ENCODE measurements at regions not wholly inside any gene's neighbourhood (a gene's known extent, or its start where the extent isn't known, plus 50 kb on each side); places are given as distances from the start of the nearest gene placed in this dataset.
"Not testable (repeated sequence)": the region's sequence is repeated elsewhere in the genome, so short reads cannot be mapped to it uniquely, and the experiment has no call there.

DNA sequence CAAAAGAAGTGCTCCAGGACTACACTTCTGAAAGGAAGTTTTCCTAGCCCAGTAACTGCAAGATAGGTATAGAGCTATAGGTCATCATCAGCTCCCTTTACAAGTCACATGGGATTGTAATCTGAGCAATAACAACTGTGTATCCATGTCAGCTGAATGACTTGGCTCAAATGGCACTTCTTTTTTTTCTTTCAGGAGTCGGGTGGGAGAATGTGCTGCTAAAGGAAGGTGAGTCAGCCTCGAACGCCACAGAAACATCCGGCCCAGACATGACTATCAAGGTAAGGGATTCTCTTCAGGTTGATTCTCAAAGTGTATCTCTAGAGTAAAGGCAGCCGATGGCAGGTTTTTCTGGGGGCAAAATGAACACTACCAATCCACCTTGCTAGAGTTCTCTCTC, 192.2 kb downstream of the C9orf152 start:
- no peaks in the 10 kb centered on the region for H3K27me3 ChIP-seq (ENCODE audit: control insufficient read depth in 1 of 2, insufficient read depth in 2 of 2, low read length in 2 of 2)
- no peak overlapping the region for H3K4me3 ChIP-seq (ENCODE audit: low read depth in 1 of 2, low read length in 2 of 2)
- H3K9ac ChIP-seq (ENCODE audit: low read length), result no peak overlapping the region
- no peaks in the 10 kb centered on the region for H3K4me1 ChIP-seq (ENCODE audit: insufficient read depth, low read length)
- no peak overlapping the region for H3K27ac ChIP-seq (ENCODE audit: low read depth, low read length)
- H3K36me3 ChIP-seq (ENCODE audit: insufficient read depth, low read length), result no peaks in the 10 kb centered on the region
- no peaks in the 10 kb centered on the region for H3K9me3 ChIP-seq (ENCODE audit: low read length)

DNA sequence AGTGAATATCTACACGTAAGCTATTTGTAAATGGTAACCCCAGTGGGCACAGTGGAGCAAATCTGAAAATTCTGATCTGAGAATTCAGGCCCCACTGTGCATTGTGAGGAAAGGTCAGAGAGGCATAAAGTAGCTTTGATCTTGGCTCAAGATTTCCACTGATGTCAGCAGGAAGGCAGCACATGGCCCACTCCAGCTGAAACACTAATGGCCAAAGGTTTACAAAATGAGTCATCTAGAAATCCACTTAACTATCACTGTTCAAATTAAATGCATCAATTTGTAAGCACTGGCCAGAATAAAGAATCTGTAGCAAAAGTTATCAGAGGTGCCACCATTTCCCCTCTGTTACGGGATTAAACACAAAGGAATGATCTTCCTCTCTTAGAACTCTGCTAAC, 191.6 kb downstream of the C9orf152 start:
- Histone ChIP-seq H3K27ac (ENCODE audit: low read depth, low read length) (no peak overlapping the region), H3K9ac (ENCODE audit: low read length) (no peak overlapping the region), H3K9me3 (ENCODE audit: low read length) (no peaks in the 10 kb centered on the region), H3K27me3 (ENCODE audit: control insufficient read depth in 1 of 2, insufficient read depth in 2 of 2, low read length in 2 of 2) (no peaks in the 10 kb centered on the region), H3K36me3 (ENCODE audit: insufficient read depth, low read length) (no peaks in the 10 kb centered on the region), H3K4me3 (ENCODE audit: low read depth in 1 of 2, low read length in 2 of 2) (no peak overlapping the region), H3K4me1 (ENCODE audit: insufficient read depth, low read length) (no peaks in the 10 kb centered on the region)

DNA sequence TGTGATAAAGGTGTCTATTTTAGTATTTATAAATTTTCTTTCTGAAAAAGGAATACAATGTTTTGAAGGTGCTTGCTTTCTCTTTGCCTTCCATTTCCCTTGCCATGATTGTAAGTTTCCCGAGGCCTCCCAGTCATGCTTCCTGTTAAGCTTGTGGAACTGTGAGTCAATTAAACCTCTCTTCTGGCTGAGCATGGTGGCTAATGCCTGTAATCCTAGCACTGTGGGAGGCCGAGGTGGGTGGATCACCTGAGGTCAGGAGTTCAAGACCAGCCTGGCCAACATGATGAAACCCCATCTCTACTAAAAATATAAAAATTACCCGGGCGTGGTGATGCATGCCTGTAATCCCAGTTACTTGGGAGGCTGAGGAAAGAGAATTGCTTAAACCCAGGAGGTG, 187.7 kb downstream of the C9orf152 start:
- H3K36me3 ChIP-seq (ENCODE audit: insufficient read depth, low read length); H3K9me3 ChIP-seq (ENCODE audit: low read length); H3K27ac ChIP-seq (ENCODE audit: low read depth, low read length): not testable (repeated sequence)

DNA sequence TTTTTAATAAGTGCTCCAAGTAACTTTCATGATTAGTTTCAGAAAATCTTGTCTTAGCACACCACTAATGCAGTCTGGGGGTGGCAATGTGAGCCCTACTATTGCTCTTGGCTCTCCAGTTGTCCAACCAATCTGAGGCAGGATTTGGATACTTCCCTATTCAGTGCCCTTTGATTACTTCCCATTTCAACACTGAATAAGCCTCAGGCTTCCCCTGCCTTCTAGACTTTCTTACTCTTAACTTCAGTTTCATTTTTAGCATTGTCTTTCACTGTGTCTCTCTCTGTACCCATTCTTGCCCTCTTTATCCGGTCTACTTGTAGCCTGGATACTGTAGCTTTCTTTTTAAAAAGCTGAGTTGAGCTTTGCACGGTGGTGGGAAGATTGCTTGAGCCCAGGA, 186.1 kb downstream of the C9orf152 start:
- Histone ChIP-seq H3K27ac (ENCODE audit: low read depth, low read length) (no peak overlapping the region), H3K9me3 (ENCODE audit: low read length) (no peaks in the 10 kb centered on the region), H3K9ac (ENCODE audit: low read length) (no peak overlapping the region), H3K36me3 (ENCODE audit: insufficient read depth, low read length) (no peaks in the 10 kb centered on the region), H3K27me3 (ENCODE audit: control insufficient read depth in 1 of 2, insufficient read depth in 2 of 2, low read length in 2 of 2) (no peaks in the 10 kb centered on the region), H3K4me3 (ENCODE audit: low read depth in 1 of 2, low read length in 2 of 2) (no peak overlapping the region), H3K4me1 (ENCODE audit: insufficient read depth, low read length) (no peaks in the 10 kb centered on the region)

More for the DNA sequence above, 187.7 kb downstream of the C9orf152 start:
- not testable (repeated sequence) for H3K4me3 ChIP-seq (ENCODE audit: low read depth in 1 of 2, low read length in 2 of 2); H3K27me3 ChIP-seq (ENCODE audit: control insufficient read depth in 1 of 2, insufficient read depth in 2 of 2, low read length in 2 of 2); H3K4me1 ChIP-seq (ENCODE audit: insufficient read depth, low read length); H3K9ac ChIP-seq (ENCODE audit: low read length)

DNA sequence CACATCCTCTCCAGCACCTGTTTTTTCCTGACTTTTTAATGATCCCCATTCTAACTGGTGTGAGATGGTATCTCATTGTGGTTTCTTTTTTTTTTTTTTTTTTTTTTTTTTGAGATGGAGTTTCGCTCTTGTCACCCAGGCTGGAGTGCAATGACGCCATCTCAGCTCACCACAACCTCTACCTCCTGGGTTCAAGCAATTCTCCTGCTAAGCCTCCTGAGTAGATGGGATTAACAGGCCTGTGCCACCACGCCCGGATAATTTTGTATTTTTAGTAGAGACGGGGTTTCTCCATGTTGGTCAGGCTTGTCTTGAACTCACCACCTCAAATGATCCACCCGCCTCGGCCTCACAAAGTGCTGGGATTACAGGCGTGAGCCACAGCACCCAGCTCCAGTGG, 184.7 kb downstream of the C9orf152 start:
- not testable (repeated sequence) for H3K4me1 ChIP-seq (ENCODE audit: insufficient read depth, low read length); H3K9ac ChIP-seq (ENCODE audit: low read length); H3K36me3 ChIP-seq (ENCODE audit: insufficient read depth, low read length); H3K4me3 ChIP-seq (ENCODE audit: low read depth in 1 of 2, low read length in 2 of 2); H3K27ac ChIP-seq (ENCODE audit: low read depth, low read length); H3K27me3 ChIP-seq (ENCODE audit: control insufficient read depth in 1 of 2, insufficient read depth in 2 of 2, low read length in 2 of 2); H3K9me3 ChIP-seq (ENCODE audit: low read length)

DNA sequence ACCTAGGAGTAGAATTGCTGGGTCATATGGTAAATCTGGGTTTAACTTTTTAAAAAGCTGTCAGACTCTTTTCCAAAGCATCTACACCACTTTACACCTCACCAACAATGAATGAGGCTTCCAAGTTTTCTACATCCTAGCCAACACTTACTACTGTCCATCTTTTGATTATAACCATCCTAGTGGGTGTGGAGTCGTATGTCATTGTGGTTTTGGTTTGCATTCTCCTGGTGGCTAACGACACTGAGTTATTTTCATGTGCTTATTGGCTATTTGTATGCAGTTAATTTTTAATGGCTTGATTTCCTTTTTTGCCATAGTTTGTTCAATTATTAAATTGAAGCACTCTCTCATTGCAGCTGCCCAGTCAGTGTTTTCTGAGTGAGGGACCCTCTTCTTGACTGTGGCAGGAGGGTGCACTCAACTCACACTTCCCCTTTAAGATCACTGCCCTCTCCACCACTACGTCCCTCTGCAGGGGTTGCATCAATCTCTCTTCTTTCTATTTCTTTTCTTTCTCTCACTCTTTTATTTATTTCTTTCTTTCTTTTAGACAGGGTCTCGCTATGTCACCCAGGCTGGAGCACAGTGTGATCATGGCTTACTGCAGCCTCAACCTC, 182.3 kb downstream of the C9orf152 start:
- H3K9ac ChIP-seq (ENCODE audit: low read length), result no peak overlapping the region
- peaks cover 5% of the 10 kb centered on the region for H3K4me1 ChIP-seq (ENCODE audit: insufficient read depth, low read length)
- H3K27me3 ChIP-seq (ENCODE audit: control insufficient read depth in 1 of 2, insufficient read depth in 2 of 2, low read length in 2 of 2), result no peaks in the 10 kb centered on the region
- H3K4me3 ChIP-seq (ENCODE audit: low read depth in 1 of 2, low read length in 2 of 2), result no peak overlapping the region
- H3K9me3 ChIP-seq (ENCODE audit: low read length), result no peaks in the 10 kb centered on the region
- H3K27ac ChIP-seq (ENCODE audit: low read depth, low read length), result no peak overlapping the region
- no peaks in the 10 kb centered on the region for H3K36me3 ChIP-seq (ENCODE audit: insufficient read depth, low read length)

DNA sequence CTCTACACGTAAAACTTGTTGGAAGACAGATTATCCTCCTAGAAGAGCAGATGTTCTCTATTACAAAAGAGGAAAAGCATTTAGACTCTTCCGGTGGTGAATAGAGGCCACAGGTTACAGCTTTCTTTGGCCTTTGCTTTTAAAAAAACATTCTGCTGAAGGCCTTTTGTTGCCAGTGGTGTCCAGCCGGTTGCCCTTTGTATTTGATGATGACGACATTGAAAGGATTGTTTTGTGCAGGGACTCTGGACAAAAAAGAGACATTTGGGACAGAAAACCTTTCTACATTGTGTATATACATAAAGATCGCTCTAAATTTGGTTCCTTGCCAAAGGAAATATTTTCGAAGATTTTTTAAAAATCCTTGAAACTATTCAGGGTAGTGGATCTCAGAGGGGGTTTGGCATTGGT, 180.3 kb downstream of the C9orf152 start:
- no peaks in the 10 kb centered on the region for H3K36me3 ChIP-seq (ENCODE audit: insufficient read depth, low read length)
- no peaks in the 10 kb centered on the region for H3K9me3 ChIP-seq (ENCODE audit: low read length)
- H3K9ac ChIP-seq (ENCODE audit: low read length), result no peak overlapping the region
- H3K27ac ChIP-seq (ENCODE audit: low read depth, low read length), result no peak overlapping the region
- H3K4me3 ChIP-seq (ENCODE audit: low read depth in 1 of 2, low read length in 2 of 2), result no peak overlapping the region
- no peaks in the 10 kb centered on the region for H3K27me3 ChIP-seq (ENCODE audit: control insufficient read depth in 1 of 2, insufficient read depth in 2 of 2, low read length in 2 of 2)
- peaks cover 5% of the 10 kb centered on the region for H3K4me1 ChIP-seq (ENCODE audit: insufficient read depth, low read length)

DNA sequence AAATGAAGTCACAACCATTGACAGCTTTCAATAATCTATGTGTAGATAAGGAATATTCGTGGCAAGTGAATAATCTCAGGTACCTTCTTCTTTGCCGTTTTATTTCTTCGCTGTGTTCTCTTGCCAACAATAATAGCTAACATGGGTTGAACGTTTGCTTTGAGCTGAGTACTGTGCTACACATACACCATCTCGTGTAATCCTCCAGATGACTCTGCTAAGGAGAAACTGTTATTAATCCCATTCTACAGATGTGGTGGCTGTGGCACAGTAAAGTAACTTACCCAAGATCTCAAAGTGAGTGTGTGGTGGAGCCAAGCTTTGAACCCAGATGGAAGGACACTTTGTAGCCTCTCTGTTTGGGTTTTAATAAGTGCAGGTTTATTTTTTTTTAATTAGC, 179.7 kb downstream of the C9orf152 start:
- no peak overlapping the region for H3K9ac ChIP-seq (ENCODE audit: low read length)
- H3K4me3 ChIP-seq (ENCODE audit: low read depth in 1 of 2, low read length in 2 of 2), result no peak overlapping the region
- no peaks in the 10 kb centered on the region for H3K9me3 ChIP-seq (ENCODE audit: low read length)
- H3K4me1 ChIP-seq (ENCODE audit: insufficient read depth, low read length), result peaks cover 5% of the 10 kb centered on the region
- no peak overlapping the region for H3K27ac ChIP-seq (ENCODE audit: low read depth, low read length)
- H3K36me3 ChIP-seq (ENCODE audit: insufficient read depth, low read length), result no peaks in the 10 kb centered on the region
- no peaks in the 10 kb centered on the region for H3K27me3 ChIP-seq (ENCODE audit: control insufficient read depth in 1 of 2, insufficient read depth in 2 of 2, low read length in 2 of 2)

DNA sequence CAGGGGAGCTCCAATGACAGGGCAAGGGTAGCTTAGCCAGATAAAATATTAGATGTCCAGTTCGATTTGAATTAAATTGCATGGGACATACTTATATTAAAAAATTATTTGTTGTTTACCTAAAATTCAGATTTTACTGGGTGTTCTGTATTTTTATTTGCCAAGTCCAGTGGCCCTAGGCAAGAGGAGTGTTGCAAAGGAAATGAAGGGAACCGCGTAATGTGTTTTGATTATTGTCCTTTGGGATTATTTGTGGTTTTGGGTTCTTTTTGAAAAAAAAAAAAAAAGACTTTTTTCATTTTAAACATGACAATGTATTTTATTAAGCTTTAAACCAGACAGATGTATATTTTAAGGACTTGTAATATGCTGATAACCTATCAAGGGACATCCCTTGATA, 179.3 kb downstream of the C9orf152 start:
- Histone ChIP-seq H3K9me3 (ENCODE audit: low read length) (no peaks in the 10 kb centered on the region), H3K27ac (ENCODE audit: low read depth, low read length) (no peak overlapping the region), H3K36me3 (ENCODE audit: insufficient read depth, low read length) (no peaks in the 10 kb centered on the region), H3K4me1 (ENCODE audit: insufficient read depth, low read length) (peaks cover 5% of the 10 kb centered on the region), H3K4me3 (ENCODE audit: low read depth in 1 of 2, low read length in 2 of 2) (no peak overlapping the region), H3K9ac (ENCODE audit: low read length) (no peak overlapping the region), H3K27me3 (ENCODE audit: control insufficient read depth in 1 of 2, insufficient read depth in 2 of 2, low read length in 2 of 2) (no peaks in the 10 kb centered on the region)

DNA sequence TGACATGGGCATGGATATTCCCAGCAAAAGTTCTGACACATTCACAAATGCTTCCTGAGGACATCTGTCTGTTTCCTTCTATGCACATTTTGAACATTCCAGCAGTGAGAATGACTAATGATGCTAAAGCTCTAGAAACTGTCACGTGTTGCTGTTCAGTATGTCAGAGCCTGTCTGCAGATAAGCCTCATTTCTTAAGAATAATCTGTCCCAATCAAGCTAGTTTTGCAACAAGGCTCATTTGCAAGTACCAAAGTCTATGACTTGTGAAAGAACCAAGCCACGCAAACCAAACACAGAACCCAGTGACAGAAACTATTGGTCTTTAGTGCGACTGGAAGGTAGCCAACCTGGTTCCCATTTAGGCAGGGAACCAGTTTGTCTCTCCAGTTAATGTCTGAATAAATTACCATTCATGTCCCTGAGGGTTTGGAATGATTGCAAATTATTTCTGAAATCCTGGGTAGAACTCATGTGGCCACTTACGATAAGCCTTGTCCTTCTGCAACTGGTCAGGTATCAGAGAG, 178.5 kb downstream of the C9orf152 start:
- no peak overlapping the region for H3K27ac ChIP-seq (ENCODE audit: low read depth, low read length)
- no peak overlapping the region for H3K4me3 ChIP-seq (ENCODE audit: low read depth in 1 of 2, low read length in 2 of 2)
- H3K9me3 ChIP-seq (ENCODE audit: low read length), result no peaks in the 10 kb centered on the region
- H3K36me3 ChIP-seq (ENCODE audit: insufficient read depth, low read length), result no peaks in the 10 kb centered on the region
- H3K9ac ChIP-seq (ENCODE audit: low read length), result no peak overlapping the region
- peaks cover 5% of the 10 kb centered on the region for H3K4me1 ChIP-seq (ENCODE audit: insufficient read depth, low read length)
- H3K27me3 ChIP-seq (ENCODE audit: control insufficient read depth in 1 of 2, insufficient read depth in 2 of 2, low read length in 2 of 2), result no peaks in the 10 kb centered on the region

DNA sequence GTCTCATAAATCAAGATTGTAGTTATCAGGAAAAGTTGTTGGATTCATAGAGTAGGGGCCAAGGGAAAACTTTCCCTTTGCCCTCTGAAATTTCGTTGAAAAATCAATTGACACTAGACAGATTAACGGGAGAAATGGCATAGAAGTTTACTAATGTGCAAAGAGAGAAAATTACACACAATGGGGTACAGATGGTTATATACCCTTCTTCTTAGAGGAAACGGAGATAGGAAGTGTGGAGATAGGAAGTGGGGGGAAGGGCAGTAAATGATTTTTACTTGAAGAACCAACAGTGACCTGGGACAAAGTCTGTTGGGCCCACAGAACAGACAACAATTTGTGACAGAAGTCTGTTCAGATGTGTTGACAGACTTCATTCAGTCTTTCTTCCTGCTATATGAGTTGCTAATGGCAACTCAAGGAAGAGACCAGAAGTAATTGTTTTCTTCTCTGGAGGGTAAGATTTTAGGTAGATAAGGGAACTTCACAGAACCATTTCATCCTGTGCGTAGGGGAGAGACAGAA, 177.9 kb downstream of the C9orf152 start:
- peaks cover 5% of the 10 kb centered on the region for H3K4me1 ChIP-seq (ENCODE audit: insufficient read depth, low read length)
- H3K4me3 ChIP-seq (ENCODE audit: low read depth in 1 of 2, low read length in 2 of 2), result no peak overlapping the region
- H3K27ac ChIP-seq (ENCODE audit: low read depth, low read length), result no peak overlapping the region
- H3K9ac ChIP-seq (ENCODE audit: low read length), result no peak overlapping the region
- no peaks in the 10 kb centered on the region for H3K9me3 ChIP-seq (ENCODE audit: low read length)
- H3K36me3 ChIP-seq (ENCODE audit: insufficient read depth, low read length), result no peaks in the 10 kb centered on the region
- no peaks in the 10 kb centered on the region for H3K27me3 ChIP-seq (ENCODE audit: control insufficient read depth in 1 of 2, insufficient read depth in 2 of 2, low read length in 2 of 2)

DNA sequence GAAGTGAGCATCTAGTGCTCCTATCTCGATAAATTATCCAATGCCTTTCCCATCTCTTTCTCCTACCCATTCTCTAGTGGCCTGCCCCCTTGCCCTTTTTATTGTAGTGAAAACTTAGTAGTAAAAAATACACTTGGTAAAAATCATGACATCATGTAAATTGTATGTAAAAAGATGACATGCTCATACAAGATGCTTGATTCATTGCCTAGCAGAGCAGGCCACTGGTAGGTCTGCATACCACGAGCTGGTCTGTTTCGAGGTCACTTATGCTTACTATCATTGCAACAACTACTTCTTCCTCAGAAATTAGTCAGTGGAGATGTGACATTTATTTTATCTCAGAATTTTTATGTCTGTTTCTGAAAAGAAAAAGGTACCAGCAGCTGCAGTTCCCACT, 177.3 kb downstream of the C9orf152 start:
- Histone ChIP-seq H3K9me3 (ENCODE audit: low read length) (no peaks in the 10 kb centered on the region), H3K27ac (ENCODE audit: low read depth, low read length) (no peak overlapping the region), H3K4me3 (ENCODE audit: low read depth in 1 of 2, low read length in 2 of 2) (no peak overlapping the region), H3K36me3 (ENCODE audit: insufficient read depth, low read length) (no peaks in the 10 kb centered on the region), H3K27me3 (ENCODE audit: control insufficient read depth in 1 of 2, insufficient read depth in 2 of 2, low read length in 2 of 2) (no peaks in the 10 kb centered on the region), H3K4me1 (ENCODE audit: insufficient read depth, low read length) (peaks cover 5% of the 10 kb centered on the region), H3K9ac (ENCODE audit: low read length) (no peak overlapping the region)
